H54 (cell line): ENCODE measurements at regions not wholly inside any gene's neighbourhood (a gene's known extent, or its start where the extent isn't known, plus 50 kb on each side); places are given as distances from the start of the nearest gene placed in this dataset.

ENCODE experiments used
- DNase-seq: peaks from one replicate; pipeline ENCODE4 v3.0.0; 2011; ENCODE audit warnings: low spot score, mixed read lengths; ENCODE audit not compliant: insufficient read length
- FAIRE-seq: peaks from 3 replicates; lab custom pipeline; 2011; peaks lifted over from hg19 to GRCh38; lab: Jason Lieb, UNC
- POLR2A ChIP-seq: IDR thresholded peaks from 2 replicates; pipeline ENCODE4 v1.6.1; 2011; ENCODE audit warnings: low read depth, mild to moderate bottlenecking, low read length

- FAIRE-seq (no peak), DNase-seq (no peak)
- no peak for TF ChIP-seq POLR2A
Measured at GRCh38 chr9:86796666-86797065, 150.6 kb downstream of the GAS1 start.

DNA sequence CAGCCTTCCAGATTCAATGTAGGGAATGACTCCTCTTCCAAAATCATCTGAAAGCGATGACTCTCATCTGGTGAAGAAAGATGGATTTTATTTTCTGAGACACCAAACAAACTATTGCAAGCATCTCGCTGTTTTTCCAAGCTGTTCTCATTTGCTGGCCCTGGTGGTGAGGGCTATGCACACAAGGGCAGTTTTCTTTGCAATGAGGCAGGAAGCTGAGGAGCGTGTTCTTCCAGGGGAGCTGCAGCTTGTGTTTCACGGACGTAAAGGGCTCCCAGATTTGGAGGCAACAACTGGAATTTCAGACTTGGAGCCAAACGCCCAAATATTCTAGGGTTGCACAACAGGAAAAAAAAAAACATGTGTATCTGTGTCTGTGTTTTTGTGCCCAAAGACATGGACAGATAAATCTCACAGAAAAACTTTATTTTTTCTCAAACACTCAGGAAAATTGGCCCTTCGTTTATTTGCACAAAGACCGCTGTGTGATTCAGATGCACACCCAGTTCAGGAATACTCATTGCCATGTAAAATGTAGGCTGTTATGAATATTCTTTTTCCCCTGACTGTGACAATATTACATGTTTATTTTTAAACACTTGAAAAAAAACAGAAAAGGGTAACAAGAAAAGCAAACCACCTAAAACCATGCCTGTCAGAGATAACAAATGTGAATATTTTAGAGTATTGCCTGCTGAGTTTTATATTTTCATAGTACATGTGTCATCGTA lies 151.3 kb downstream of the GAS1 start:
- FAIRE-seq = no peak
- TF ChIP-seq POLR2A = no peak
- no peak for DNase-seq

- FAIRE-seq (no peak), DNase-seq (no peak)
- TF ChIP-seq POLR2A = no peak
Measured at GRCh38 chr9:86795047-86795442, 152.3 kb downstream of the GAS1 start.

GRCh38 chr9:86794391-86795046 lies 152.8 kb downstream of the GAS1 start:
- no peak for TF ChIP-seq POLR2A
- FAIRE-seq (no peak), DNase-seq (no peak)

DNA sequence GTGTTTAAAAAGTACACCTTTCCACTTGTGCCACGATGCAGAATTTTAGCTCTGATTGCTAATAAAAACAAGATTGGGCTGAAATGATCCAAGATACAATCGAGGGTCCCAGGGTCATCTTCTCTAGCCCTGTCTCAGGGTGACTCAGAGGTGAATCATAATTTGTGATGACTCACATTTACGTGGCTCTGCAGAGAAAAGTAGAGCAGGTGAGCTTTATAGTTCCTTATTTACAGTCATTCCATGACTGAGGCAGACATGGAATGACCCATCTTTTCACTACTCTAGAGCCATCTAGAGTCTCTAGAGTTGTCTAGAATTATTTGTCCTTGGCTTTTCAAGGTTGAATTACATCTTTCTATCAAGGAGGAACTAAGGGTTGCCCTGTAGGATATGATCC lies 155.2 kb downstream of the GAS1 start:
- FAIRE-seq (peak; percentile 78), DNase-seq (no peak)
- TF ChIP-seq POLR2A = no peak

DNA sequence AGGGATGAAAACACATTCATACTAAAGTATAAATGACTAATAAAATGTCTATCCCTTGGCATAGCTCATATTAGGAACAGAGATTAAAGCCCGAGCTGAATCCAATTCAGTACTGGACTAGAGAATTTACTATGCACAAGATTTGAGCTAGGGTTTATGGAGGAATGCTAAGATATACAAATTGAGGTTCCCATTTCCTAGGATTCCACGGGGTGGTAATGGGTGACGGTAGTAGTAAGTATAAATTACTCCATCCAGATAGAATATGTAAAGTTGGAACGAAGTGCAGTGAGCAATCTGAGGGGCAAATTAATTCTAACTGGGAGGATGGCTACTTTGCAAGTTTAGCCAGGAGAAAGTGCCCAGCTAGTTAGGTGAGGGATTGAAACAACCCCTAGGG lies 156.5 kb downstream of the GAS1 start:
- no peak for FAIRE-seq
- no peak for DNase-seq
- no peak for TF ChIP-seq POLR2A

DNA sequence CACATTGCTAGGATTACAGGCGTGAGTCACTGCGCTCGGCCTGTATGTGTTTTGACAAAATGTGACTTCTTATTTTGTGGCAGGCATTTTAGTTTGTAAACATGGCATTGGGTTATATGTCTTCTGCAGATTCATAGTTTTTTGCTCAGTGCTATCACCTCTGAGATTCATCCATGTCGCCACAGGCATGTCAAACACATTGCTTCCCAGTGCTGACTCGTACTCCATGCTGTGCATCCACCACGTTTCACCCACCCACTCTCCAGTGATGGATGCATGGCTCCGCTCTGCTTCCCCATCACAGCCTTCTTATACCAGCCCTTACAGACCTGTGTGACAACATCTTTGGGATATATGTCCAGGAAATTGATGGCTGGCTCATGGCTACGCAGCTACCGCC lies 158.8 kb downstream of the GAS1 start:
- FAIRE-seq = no peak
- DNase-seq = no peak
- no peak for TF ChIP-seq POLR2A

- no peak for FAIRE-seq
- no peak for DNase-seq
- no peak for TF ChIP-seq POLR2A
Measured at GRCh38 chr9:86783884-86784283, 163.4 kb downstream of the GAS1 start.

DNA sequence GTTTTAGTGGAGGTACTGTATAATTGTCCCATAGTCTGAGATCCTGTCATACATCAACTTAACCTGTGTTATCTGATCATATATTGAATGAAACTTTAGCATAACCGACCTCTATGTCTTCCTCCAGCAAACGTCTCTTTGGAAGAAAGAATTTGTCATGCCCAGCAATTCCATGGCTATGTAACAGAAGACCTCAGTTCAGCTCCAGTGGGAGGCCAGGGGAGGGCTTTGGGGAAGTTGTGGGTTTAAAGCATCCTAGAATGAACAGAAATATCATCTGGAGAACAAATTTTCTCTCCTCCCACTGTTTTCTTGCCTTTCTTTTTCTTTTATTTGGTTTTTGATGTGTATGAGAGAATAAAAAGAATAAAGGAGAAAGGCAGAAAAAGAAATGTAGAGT lies 164.5 kb downstream of the GAS1 start:
- no peak for TF ChIP-seq POLR2A
- FAIRE-seq = no peak
- DNase-seq = no peak

DNA sequence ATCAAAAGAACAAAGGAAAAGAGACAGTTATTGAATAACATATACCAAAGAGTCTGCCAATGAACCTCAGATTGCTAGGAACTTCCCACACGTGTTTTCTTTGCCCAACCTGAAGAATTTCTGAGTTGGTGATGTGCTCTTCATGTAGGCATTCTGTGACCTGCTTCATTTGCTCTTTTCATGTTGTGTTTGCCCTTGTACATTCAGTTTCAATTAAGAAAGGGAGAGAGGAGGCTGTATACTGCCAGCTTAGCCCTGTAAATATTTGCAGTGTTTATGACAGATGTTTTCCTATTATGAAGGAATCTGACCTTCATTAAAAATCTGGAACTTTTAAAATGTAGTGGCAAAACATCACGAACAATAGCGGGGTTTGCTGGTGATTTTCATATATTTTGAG lies 168.5 kb downstream of the GAS1 start:
- TF ChIP-seq POLR2A = no peak

DNA sequence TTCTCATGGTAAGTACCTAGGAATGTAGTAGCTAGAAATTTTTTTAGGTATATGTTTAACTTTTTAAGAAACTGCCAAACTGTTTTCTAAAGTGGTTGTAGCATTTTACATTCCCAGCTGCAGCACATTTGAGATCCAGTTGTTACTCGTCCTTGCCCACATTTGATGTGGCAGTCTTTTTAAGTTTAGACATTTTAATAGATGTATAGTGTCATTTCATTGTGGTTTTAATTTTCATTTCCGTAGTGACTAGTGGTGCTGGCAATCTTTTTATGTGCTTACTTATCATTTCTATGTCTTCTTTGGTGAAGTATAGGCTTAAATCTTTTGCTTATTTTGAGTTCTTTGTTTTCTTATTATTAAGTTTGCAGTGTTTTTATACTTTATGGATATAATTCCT lies 171.6 kb downstream of the GAS1 start:
- TF ChIP-seq POLR2A = no peak
- FAIRE-seq = no peak
- no peak for DNase-seq

More for the DNA sequence above, 168.5 kb downstream of the GAS1 start:
- DNase-seq = no peak
- no peak for FAIRE-seq

DNA sequence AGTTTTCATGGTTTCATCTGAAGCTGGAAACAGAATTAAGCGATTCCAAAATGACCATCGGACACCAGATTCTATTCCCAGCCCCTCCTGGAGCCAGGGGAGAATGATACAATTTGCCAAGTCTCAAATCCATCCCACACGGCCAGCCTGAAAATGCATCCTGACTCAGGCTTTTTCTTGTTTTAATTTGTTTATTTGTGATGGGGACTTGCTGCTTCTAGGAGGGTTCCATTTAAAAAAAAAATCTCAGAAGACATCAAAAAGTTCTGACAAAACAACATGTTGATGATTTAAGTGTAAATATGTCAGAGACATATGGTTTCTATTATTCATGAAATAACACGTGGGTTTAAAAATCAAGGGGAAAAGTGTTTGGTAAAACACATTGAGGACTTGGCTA lies 173.2 kb downstream of the GAS1 start:
- no peak for DNase-seq
- TF ChIP-seq POLR2A = no peak
- FAIRE-seq = no peak

- DNase-seq (no peak), FAIRE-seq (no peak)
- TF ChIP-seq POLR2A = no peak
Measured at GRCh38 chr9:86773422-86773945, 173.8 kb downstream of the GAS1 start.

DNA sequence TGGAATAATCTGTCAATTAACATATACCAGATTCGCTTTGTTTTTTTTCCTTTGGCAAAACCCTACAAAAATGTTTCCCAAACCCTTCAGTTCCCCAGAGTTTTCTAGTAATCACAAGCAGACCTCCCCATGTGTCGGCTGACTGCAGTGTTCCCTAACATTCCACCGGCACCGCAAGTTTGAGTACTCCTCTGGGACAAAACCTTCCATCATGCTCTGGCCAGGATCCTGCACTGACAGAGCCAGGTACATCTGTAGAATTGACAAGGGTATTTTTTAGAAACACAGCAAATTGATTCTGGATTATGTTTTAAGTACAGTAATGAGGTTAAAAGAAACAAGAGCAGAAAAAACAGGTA lies 174.7 kb downstream of the GAS1 start:
- no peak for TF ChIP-seq POLR2A
- FAIRE-seq = peak; percentile 11
- no peak for DNase-seq
